Left ventricle myocardium inferior (tissue), 1 donor: ENCODE measurements at regions not wholly inside any gene's neighbourhood (a gene's known extent, or its start where the extent isn't known, plus 50 kb on each side); places are given as distances from the start of the nearest gene placed in this dataset.
"Not testable (repeated sequence)": the region's sequence is repeated elsewhere in the genome, so short reads cannot be mapped to it uniquely, and the experiment has no call there.

Source experiments
- DNase-seq: peaks from one replicate; pipeline ENCODE4 v3.0.0-alpha.2; 2020
- H3K27ac ChIP-seq: fragments of 200-600 bp; replicated peaks from 2 replicates; pipeline ENCODE4 v1.8.0; 2021
- H3K27me3 ChIP-seq: fragments of 200-600 bp; 2 replicates; pipeline ENCODE4 v1.8.0; 2021; ENCODE audit warnings: low read depth
- H3K36me3 ChIP-seq: fragments of 200-600 bp; 2 replicates; pipeline ENCODE4 v1.8.0; 2021
- H3K4me1 ChIP-seq: fragments of 200-600 bp; 2 replicates; pipeline ENCODE4 v1.8.0; 2021
- H3K4me3 ChIP-seq: fragments of 200-600 bp; 2 replicates; pipeline ENCODE4 v1.8.0; 2021; ENCODE audit warnings: mild to moderate bottlenecking, moderate library complexity
- H3K9me3 ChIP-seq: fragments of 200-600 bp; replicated peaks from 2 replicates; pipeline ENCODE4 v1.8.0; 2021
- CTCF ChIP-seq: fragments of 200-600 bp; IDR thresholded peaks from 2 replicates; pipeline ENCODE4 v1.8.0; 2021; ENCODE audit warnings: antibody characterized with exemption, mild to moderate bottlenecking, borderline replicate concordance
- intact Hi-C: fragments of 100-400 bp; cut with micrococcal nuclease; formaldehyde crosslinking; loops from one replicate; pipeline ENCODE4 v1.11.0; 2022
- donor health status: DM: no; HTN: yes; CAD: no; lungs with severe emphysema.

GRCh38 chr3:56929809-56930615 is 128.3 kb upstream of the ARHGEF3 start:
- TF ChIP-seq CTCF, result no peak
- peaks cover 56% of the 10 kb centered on the region for H3K4me1 ChIP-seq
- H3K36me3 ChIP-seq, result no peaks in the 10 kb centered on the region
- peak overlapping the region; percentile 75 for H3K27ac ChIP-seq
- intact Hi-C loops, result no loop called here
- H3K27me3 ChIP-seq, result no peaks in the 10 kb centered on the region
- peaks cover 6% of the 10 kb centered on the region for H3K9me3 ChIP-seq
- no peak for DNase-seq
- no peak overlapping the region for H3K4me3 ChIP-seq

GRCh38 chr3:56928379-56929068 is 126.8 kb upstream of the ARHGEF3 start:
- peaks cover 69% of the 10 kb centered on the region for H3K4me1 ChIP-seq

GRCh38 chr3:56927855-56928254 is 126.1 kb upstream of the ARHGEF3 start:
- H3K4me1 ChIP-seq, result peaks cover 76% of the 10 kb centered on the region
- TF ChIP-seq CTCF, result no peak
- intact Hi-C loops, result no loop called here

More at GRCh38 chr3:56928379-56929068, 126.8 kb upstream of the ARHGEF3 start:
- Histone ChIP-seq H3K36me3 (no peaks in the 10 kb centered on the region), H3K27me3 (no peaks in the 10 kb centered on the region), H3K9me3 (no peaks in the 10 kb centered on the region), H3K27ac (peak overlapping the region; percentile 75), H3K4me3 (no peak overlapping the region)
- intact Hi-C loops, result no loop called here
- no peak for TF ChIP-seq CTCF
- no peak for DNase-seq

GRCh38 chr3:56926947-56927282 is 125.2 kb upstream of the ARHGEF3 start:
- Histone ChIP-seq H3K9me3 (no peaks in the 10 kb centered on the region), H3K4me1 (peaks cover 85% of the 10 kb centered on the region), H3K27me3 (no peaks in the 10 kb centered on the region), H3K4me3 (no peak overlapping the region), H3K36me3 (no peaks in the 10 kb centered on the region), H3K27ac (peak overlapping the region; percentile 74)
- intact Hi-C loops, result no loop called here
- no peak for TF ChIP-seq CTCF
- DNase-seq, result no peak

More at GRCh38 chr3:56927855-56928254, 126.1 kb upstream of the ARHGEF3 start:
- Histone ChIP-seq H3K27me3 (no peaks in the 10 kb centered on the region), H3K27ac (peak overlapping the region; percentile 75), H3K36me3 (no peaks in the 10 kb centered on the region), H3K4me3 (no peak overlapping the region), H3K9me3 (no peaks in the 10 kb centered on the region)
- DNase-seq, result no peak

- no peak for DNase-seq
- Histone ChIP-seq H3K27me3 (no peaks in the 10 kb centered on the region), H3K4me1 (peaks cover 91% of the 10 kb centered on the region), H3K9me3 (no peaks in the 10 kb centered on the region), H3K27ac (peak overlapping the region; percentile 74), H3K4me3 (no peak overlapping the region), H3K36me3 (no peaks in the 10 kb centered on the region)
- intact Hi-C loops, result no loop called here
- TF ChIP-seq CTCF, result no peak
Observed at GRCh38 chr3:56926243-56926946, 124.6 kb upstream of the ARHGEF3 start.

- H3K36me3 ChIP-seq, intact Hi-C loops, H3K4me3 ChIP-seq, H3K27me3 ChIP-seq, H3K9me3 ChIP-seq, DNase-seq: not testable (repeated sequence)
- Histone ChIP-seq H3K4me1 (peaks cover 83% of the 10 kb centered on the region), H3K27ac (peak overlapping the region; percentile 74)
Observed at GRCh38 chr3:56924700-56925099, 123.0 kb upstream of the ARHGEF3 start.
